ENCODE measurements at regions not wholly inside any gene's neighbourhood (a gene's known extent, or its start where the extent isn't known, plus 50 kb on each side); places are given as distances from the start of the nearest gene placed in this dataset.
"Not testable (repeated sequence)": the region's sequence is repeated elsewhere in the genome, so short reads cannot be mapped to it uniquely, and the experiment has no call there.

DNA sequence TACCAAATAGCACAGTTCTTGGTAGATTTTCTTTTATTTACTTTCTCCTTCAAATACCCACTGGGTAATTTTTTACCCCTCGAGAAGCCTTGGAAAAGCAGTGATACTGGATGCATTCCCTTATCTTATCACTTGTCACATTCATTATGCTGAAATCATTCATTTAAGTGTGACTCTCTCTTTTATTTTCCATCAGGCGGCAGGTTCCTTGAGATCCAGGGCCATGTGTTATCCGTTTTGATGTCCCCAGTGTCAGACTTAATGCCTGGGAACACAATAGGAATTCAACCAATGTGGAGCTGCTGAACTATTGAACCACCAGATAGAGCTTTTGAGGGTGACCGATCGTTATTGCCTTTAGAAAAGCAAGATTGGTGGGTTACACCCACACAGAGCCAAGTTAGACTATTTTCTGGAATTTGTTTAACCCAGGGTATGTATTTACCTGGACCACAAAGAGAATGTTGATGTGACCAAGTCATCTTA, 51.5 kb upstream of the ATP5PO start:
- peaks cover 3% of the 10 kb centered on the region for H3K4me1 Mint-ChIP-seq (ENCODE audit: low read depth)
- peaks cover 3% of the 10 kb centered on the region for H3K36me3 Mint-ChIP-seq (ENCODE audit: low read depth)
- H3K27me3 Mint-ChIP-seq (ENCODE audit: low read depth) = no peaks in the 10 kb centered on the region
- H3K9me3 Mint-ChIP-seq = no peaks in the 10 kb centered on the region
- CTCF ChIA-PET = interaction anchor here (1.1 kb wide), 1 partner anchor 43 kb away, joined by 5 read pairs; no protein-coding TSS in a partner anchor
- intact Hi-C loops (cut with micrococcal nuclease) = no loop called here
- DNase-seq = no peak
- no peak overlapping the region for H3K4me3 Mint-ChIP-seq
- H3K27ac Mint-ChIP-seq = no peak overlapping the region

GRCh38 chr21:33966324-33966949, 50.8 kb upstream of the ATP5PO start:
- H3K27ac Mint-ChIP-seq = no peak overlapping the region
- H3K27me3 Mint-ChIP-seq (ENCODE audit: low read depth) = no peaks in the 10 kb centered on the region
- intact Hi-C loops (cut with micrococcal nuclease) = no loop called here
- H3K4me3 Mint-ChIP-seq = no peak overlapping the region
- H3K4me1 Mint-ChIP-seq (ENCODE audit: low read depth) = peaks cover 3% of the 10 kb centered on the region
- CTCF ChIA-PET = interaction anchor here (1.1 kb wide), 1 partner anchor 42 kb away, joined by 5 read pairs; no protein-coding TSS in a partner anchor
- peaks cover 6% of the 10 kb centered on the region for H3K36me3 Mint-ChIP-seq (ENCODE audit: low read depth)
- peaks cover 4% of the 10 kb centered on the region for H3K9me3 Mint-ChIP-seq
- DNase-seq = no peak

DNA sequence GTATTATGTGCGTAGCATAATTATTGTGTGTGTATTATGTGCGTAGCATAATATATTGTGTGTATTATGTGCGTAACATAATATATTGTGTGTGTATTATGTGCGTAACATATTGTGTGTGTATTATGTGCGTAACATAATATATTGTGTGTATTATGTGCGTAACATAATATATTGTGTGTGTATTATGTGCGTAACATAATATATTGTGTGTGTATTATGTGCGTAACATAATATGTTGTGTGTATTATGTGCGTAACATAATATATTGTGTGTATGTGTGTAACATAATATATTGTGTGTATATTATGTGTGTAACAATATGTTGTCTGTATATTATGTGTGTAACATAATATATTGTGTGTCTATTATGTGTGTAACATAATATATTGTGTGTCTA, 50.1 kb upstream of the ATP5PO start:
- CTCF ChIA-PET; DNase-seq; H3K4me3 Mint-ChIP-seq; intact Hi-C loops (cut with micrococcal nuclease); H3K9me3 Mint-ChIP-seq; H3K4me1 Mint-ChIP-seq (ENCODE audit: low read depth); H3K36me3 Mint-ChIP-seq (ENCODE audit: low read depth); H3K27ac Mint-ChIP-seq; H3K27me3 Mint-ChIP-seq (ENCODE audit: low read depth): not testable (repeated sequence)
